ENCODE measurements at regions not wholly inside any gene's neighbourhood (a gene's known extent, or its start where the extent isn't known, plus 50 kb on each side); places are given as distances from the start of the nearest gene placed in this dataset.

DNA sequence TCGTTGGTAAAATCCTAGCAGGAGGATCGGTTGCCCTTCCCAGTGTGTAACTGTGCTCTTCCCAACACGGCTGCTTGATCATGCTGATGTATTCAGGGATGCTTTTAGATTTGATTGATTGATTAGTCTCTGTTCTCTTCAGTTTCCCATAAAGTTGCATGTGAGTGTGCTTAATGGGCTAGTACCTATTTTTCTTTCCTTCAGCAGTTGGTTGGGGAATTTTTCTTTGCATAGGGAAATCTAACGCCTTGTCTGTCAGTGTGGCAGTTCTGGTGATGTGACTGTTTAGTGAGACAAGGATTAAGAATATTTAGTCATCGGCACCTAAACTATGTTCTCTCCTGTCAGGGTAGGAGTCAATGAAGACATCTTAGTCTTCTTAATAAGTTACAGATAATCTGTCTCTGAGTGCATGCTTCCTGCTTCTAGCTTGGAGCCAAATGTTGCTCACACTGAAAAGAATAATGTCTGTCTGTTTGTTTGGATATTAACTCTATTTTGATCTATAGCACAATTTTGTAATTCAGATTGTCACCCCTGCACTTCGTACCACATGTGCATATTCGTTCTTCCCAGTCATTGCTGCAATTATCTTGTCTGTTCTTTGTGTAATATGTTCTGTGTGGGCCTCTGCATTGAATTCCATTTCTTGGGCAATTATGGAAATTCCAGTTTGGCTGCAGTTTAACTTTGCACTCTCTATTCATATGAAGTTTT, 169.9 kb downstream of the EDN1 start:
- H3K27me3 ChIP-seq (ENCODE audit: control insufficient read depth, insufficient read depth, low read length) = no peaks in the 10 kb centered on the region
- no peak overlapping the region for H3K27ac ChIP-seq
- H3K4me3 ChIP-seq (ENCODE audit: low read depth, low read length) = no peak overlapping the region
- H3K4me2 ChIP-seq (ENCODE audit: low read length) = no peak overlapping the region
- H3K9me3 ChIP-seq (ENCODE audit: control insufficient read depth, low read length) = no peaks in the 10 kb centered on the region
- H3K9ac ChIP-seq = no peak overlapping the region
- no peaks in the 10 kb centered on the region for H3K4me1 ChIP-seq
- no peaks in the 10 kb centered on the region for H3K36me3 ChIP-seq (ENCODE audit: control insufficient read depth, insufficient read depth, low read length)
- no peak overlapping the region for H2AFZ ChIP-seq
- TF ChIP-seq, protein P1, sequence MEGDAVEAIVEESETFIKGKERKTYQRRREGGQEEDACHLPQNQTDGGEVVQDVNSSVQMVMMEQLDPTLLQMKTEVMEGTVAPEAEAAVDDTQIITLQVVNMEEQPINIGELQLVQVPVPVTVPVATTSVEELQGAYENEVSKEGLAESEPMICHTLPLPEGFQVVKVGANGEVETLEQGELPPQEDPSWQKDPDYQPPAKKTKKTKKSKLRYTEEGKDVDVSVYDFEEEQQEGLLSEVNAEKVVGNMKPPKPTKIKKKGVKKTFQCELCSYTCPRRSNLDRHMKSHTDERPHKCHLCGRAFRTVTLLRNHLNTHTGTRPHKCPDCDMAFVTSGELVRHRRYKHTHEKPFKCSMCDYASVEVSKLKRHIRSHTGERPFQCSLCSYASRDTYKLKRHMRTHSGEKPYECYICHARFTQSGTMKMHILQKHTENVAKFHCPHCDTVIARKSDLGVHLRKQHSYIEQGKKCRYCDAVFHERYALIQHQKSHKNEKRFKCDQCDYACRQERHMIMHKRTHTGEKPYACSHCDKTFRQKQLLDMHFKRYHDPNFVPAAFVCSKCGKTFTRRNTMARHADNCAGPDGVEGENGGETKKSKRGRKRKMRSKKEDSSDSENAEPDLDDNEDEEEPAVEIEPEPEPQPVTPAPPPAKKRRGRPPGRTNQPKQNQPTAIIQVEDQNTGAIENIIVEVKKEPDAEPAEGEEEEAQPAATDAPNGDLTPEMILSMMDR (IDR thresholded peaks at IDR 0.05) = no peak
- no peaks in the 10 kb centered on the region for H3K79me2 ChIP-seq

DNA sequence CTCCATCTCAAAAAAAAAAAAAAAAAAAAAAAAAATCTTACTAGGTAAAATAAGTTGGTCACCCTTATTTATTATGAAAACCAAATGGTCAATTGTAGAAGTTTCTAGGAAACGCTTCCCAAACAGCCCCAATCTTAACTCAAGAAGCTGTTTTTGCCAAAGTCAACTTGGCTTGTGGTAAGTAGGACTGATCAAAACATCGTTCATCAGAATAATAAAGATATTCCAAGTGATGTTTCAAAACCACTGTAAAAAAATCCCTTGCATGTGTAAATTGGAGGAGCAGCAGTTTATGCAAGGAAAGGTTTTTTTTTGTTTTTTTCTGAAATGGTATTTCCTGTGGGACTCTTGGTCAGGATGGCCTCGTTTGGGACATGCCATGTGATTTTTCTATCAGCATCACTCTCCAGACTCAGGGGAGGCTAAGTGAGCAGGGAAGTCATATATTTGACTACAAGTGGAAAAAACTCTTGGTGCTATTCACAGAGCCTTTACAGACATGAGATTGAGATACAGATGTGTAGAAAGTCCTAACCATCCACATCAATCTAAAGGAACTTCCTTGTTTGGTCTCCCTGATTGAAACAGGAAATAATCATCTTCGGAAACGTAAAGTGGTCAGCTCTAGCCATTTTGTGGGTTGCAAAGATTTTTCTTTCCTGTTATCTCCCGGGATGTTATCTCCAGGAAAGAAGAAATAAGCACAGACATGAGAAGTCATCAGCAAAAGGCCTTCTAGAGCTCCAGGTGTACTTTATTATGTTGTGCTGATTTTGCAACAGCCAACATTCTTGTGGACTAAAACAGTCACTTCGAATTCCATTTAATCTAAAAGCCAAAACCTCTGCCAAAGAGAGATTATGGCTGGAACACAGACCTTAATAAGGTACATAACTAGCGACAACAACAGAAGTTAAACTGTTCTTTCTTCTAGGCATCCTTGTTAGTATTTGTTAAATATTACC, 177.8 kb downstream of the EDN1 start:
- Histone ChIP-seq H3K27me3 (ENCODE audit: control insufficient read depth, insufficient read depth, low read length) (no peaks in the 10 kb centered on the region), H3K4me3 (ENCODE audit: low read depth, low read length) (no peak overlapping the region), H3K36me3 (ENCODE audit: control insufficient read depth, insufficient read depth, low read length) (no peaks in the 10 kb centered on the region), H3K4me1 (no peaks in the 10 kb centered on the region), H3K79me2 (no peaks in the 10 kb centered on the region), H3K4me2 (ENCODE audit: low read length) (no peak overlapping the region), H3K9ac (no peak overlapping the region), H3K9me3 (ENCODE audit: control insufficient read depth, low read length) (no peaks in the 10 kb centered on the region), H2AFZ (no peak overlapping the region), H3K27ac (no peak overlapping the region)
- TF ChIP-seq, protein P1 (IDR thresholded peaks at IDR 0.05) = no peak

DNA sequence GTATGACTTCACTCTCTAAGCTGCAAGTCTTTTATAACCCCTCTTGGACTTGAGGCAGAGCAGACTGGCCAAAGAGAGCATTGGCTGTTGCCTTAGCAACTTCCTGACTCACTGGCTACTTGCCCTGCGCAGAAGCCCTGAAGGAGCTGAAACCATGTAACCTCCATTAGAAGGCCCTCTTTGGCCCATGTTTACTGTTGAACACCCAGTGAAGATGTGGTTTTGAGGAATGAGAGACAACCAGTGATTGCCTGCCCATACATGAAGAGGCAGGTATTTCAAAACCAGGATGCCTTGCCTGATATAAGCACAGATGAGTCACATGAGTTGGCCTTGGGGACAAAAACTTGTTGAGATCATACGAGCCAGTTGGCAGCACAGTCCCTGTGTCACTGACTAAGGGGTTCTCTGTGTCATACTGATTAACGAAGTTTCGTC, 182.5 kb downstream of the EDN1 start:
- TF ChIP-seq, protein P1 (IDR thresholded peaks at IDR 0.05) = no peak
- Histone ChIP-seq H3K27ac (no peak overlapping the region), H2AFZ (no peak overlapping the region), H3K4me1 (no peaks in the 10 kb centered on the region), H3K4me2 (ENCODE audit: low read length) (no peak overlapping the region), H3K36me3 (ENCODE audit: control insufficient read depth, insufficient read depth, low read length) (no peaks in the 10 kb centered on the region), H3K9me3 (ENCODE audit: control insufficient read depth, low read length) (no peaks in the 10 kb centered on the region), H3K9ac (no peak overlapping the region), H3K27me3 (ENCODE audit: control insufficient read depth, insufficient read depth, low read length) (no peaks in the 10 kb centered on the region), H3K4me3 (ENCODE audit: low read depth, low read length) (no peak overlapping the region), H3K79me2 (no peaks in the 10 kb centered on the region)

DNA sequence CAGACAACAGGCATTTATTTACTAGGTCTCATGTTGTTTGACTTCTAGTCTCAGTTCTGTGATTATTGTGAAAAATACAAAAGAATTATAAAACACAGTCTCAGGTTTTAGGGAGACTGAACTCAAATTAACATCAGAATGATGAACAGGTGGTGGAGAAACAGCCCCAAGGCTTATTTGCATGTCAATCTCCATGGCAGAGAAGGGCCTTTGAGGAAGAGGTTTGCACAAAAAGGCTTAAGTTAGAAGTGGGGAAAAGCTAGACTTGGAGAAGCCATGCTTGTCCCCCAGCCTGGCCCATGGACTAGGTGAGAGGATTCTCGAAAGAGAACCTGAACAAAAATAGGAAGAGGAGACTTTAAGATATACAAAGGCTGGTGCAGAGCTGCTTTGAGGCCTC, 183.3 kb downstream of the EDN1 start:
- Histone ChIP-seq H3K27ac (no peak overlapping the region), H3K4me1 (no peaks in the 10 kb centered on the region), H3K9me3 (ENCODE audit: control insufficient read depth, low read length) (no peaks in the 10 kb centered on the region), H3K27me3 (ENCODE audit: control insufficient read depth, insufficient read depth, low read length) (no peaks in the 10 kb centered on the region), H3K9ac (no peak overlapping the region), H3K4me3 (ENCODE audit: low read depth, low read length) (no peak overlapping the region), H3K36me3 (ENCODE audit: control insufficient read depth, insufficient read depth, low read length) (no peaks in the 10 kb centered on the region), H3K4me2 (ENCODE audit: low read length) (no peak overlapping the region), H2AFZ (no peak overlapping the region), H3K79me2 (no peaks in the 10 kb centered on the region)
- TF ChIP-seq, protein P1 (IDR thresholded peaks at IDR 0.05) = no peak
